HepG2 (cell line): ENCODE measurements at regions not wholly inside any gene's neighbourhood (a gene's known extent, or its start where the extent isn't known, plus 50 kb on each side); places are given as distances from the start of the nearest gene placed in this dataset.

Experiments used
- ATAC-seq: fragments of 200-7000 bp; cut with Tn5 transposase; 3 replicates; pipeline ENCODE4 v1.9.1; 2020; ENCODE audit warnings: mild to moderate bottlenecking, moderate library complexity
- BruUV-seq: library from RNA; stranded (reverse); fragments of 400-500 nt; replicated peaks from 2 replicates; lab custom pipeline; 2021; lab: Mats Ljungman, UMichigan
- CTCF ChIA-PET: fragments of 300-600 bp; formaldehyde crosslinking; extraction: SDS; loops from one replicate; lab custom pipeline; 2021; ENCODE audit warnings: low total read pairs, inconsistent platforms, low intra/inter-chr PET ratio; lab: Yijun Ruan, JAX
- POLR2A ChIA-PET: fragments of 350-600 bp; sonication (Branson Sonifier 250); formaldehyde crosslinking; loops from one replicate; lab custom pipeline; 2020; ENCODE audit warnings: antibody characterized with exemption, inconsistent platforms; lab: Yijun Ruan, JAX
- DNase-seq: peaks from one replicate; pipeline ENCODE4 v3.0.0-alpha.2; 2015; ENCODE audit warnings: low spot score
- FAIRE-seq: peaks from 3 replicates; lab custom pipeline; 2011; peaks lifted over from hg19 to GRCh38; lab: Jason Lieb, UNC
- H2AFZ ChIP-seq: one replicate; pipeline ENCODE4 v1.6.1; 2011; ENCODE audit warnings: low read length, inconsistent platforms
- H3K27ac ChIP-seq: fragments of 300-600 bp; 3 replicates; pipeline ENCODE4 v1.8.0; 2011; ENCODE audit warnings: mixed run types, mild to moderate bottlenecking, mixed read lengths, low read length, inconsistent platforms; ENCODE audit not compliant: insufficient read depth; ENCODE audit errors: extremely low read length
- H3K27me3 ChIP-seq, 2 experiments: fragments of 200-600 bp in 1 of 2; 2 replicates in 1 of 2; 3 replicates in 1 of 2; pipeline versions ENCODE4 v1.6.0 to v1.8.0; 2011; ENCODE audit warnings: low read length in 2 of 2, mild to moderate bottlenecking in 2 of 2, moderate library complexity in 2 of 2, inconsistent platforms in 1 of 2; ENCODE audit not compliant: insufficient read depth in 2 of 2, control insufficient read depth in 1 of 2
- H3K36me3 ChIP-seq, 2 experiments: fragments of 200-600 bp in 1 of 2; replicated peaks in 1 of 2; 2 replicates in 1 of 2; 3 replicates in 1 of 2; pipeline versions ENCODE4 v1.5.1 to v1.8.0; 2011; ENCODE audit warnings: low read length in 2 of 2, inconsistent platforms in 1 of 2; ENCODE audit not compliant: insufficient read depth in 2 of 2, control insufficient read depth in 1 of 2
- H3K4me1 ChIP-seq: 2 replicates; pipeline ENCODE4 v1.5.1; 2012; ENCODE audit warnings: low read length, inconsistent platforms; ENCODE audit not compliant: insufficient read depth
- H3K4me2 ChIP-seq: 2 replicates; pipeline ENCODE4 v1.6.0; 2011; ENCODE audit warnings: low read depth, low read length, inconsistent platforms
- H3K4me3 ChIP-seq, 3 experiments: fragments of 200-600 bp in 1 of 3; sonication (generic), shearing (Covaris generic) in 1 of 3; replicated peaks in 1 of 3; 2 replicates each; pipeline ENCODE4 v1.5.1; 2011 to 2016; ENCODE audit warnings: low read length in 3 of 3, inconsistent platforms in 2 of 3, low read depth in 2 of 3, mild to moderate bottlenecking in 2 of 3, control low read depth in 1 of 3, mixed read lengths in 1 of 3; ENCODE audit not compliant: insufficient read depth in 1 of 3
- H3K79me2 ChIP-seq: one replicate; pipeline ENCODE4 v1.6.1; 2011; ENCODE audit warnings: low read length, inconsistent platforms; ENCODE audit not compliant: insufficient read depth
- H3K9ac ChIP-seq: 2 replicates; pipeline ENCODE4 v1.6.0; 2011; ENCODE audit warnings: mild to moderate bottlenecking, low read depth, low read length, inconsistent platforms; ENCODE audit not compliant: insufficient read depth
- H3K9me3 ChIP-seq: 2 replicates; pipeline ENCODE4 v1.5.1; 2012; ENCODE audit warnings: mild to moderate bottlenecking, low read length
- H4K20me1 ChIP-seq: 2 replicates; pipeline ENCODE4 v1.6.0; 2011; ENCODE audit warnings: inconsistent platforms, mild to moderate bottlenecking, low read length, moderate library complexity; ENCODE audit not compliant: insufficient read depth
- ATF4 ChIP-seq, 2 experiments: fragments of 450-650 bp in 1 of 2; sonication (generic) in 1 of 2; formaldehyde crosslinking; IDR thresholded peaks; 2 replicates each; pipeline versions ENCODE4 v1.5.0 to v1.8.0; 2020 to 2022; ENCODE audit warnings: mild to moderate bottlenecking in 1 of 2, missing genetic modification reagents in 1 of 2
- FOXK2 ChIP-seq: fragments of 450-650 bp; IDR thresholded peaks from 2 replicates; pipeline ENCODE4 v1.6.1; 2016
- KMT2B ChIP-seq: IDR thresholded peaks from 2 replicates; pipeline ENCODE4 v1.6.1; 2016; ENCODE audit warnings: missing genetic modification reagents, missing compliant biosample characterization
- MBD4 ChIP-seq: IDR thresholded peaks from 2 replicates; pipeline ENCODE4 v1.6.1; 2012; ENCODE audit warnings: low read length, inconsistent platforms, borderline replicate concordance
- MED13 ChIP-seq: sonication (generic); formaldehyde crosslinking; IDR thresholded peaks from 2 replicates; pipeline ENCODE4 v1.5.0; 2020; ENCODE audit warnings: missing genetic modification reagents
- MXI1 ChIP-seq: IDR thresholded peaks from 3 replicates; pipeline ENCODE4 v1.6.1; 2012; ENCODE audit warnings: low read depth, low read length, inconsistent platforms, borderline replicate concordance
- NCOR1 ChIP-seq: fragments of 200-600 bp; sonication (generic); IDR thresholded peaks from 2 replicates; pipeline ENCODE4 v1.7.0; 2017; ENCODE audit warnings: antibody characterized with exemption, low read length, borderline replicate concordance
- NFE2L2 ChIP-seq: fragments of 150-350 bp; IDR thresholded peaks from 2 replicates; pipeline ENCODE4 v1.6.1; 2014; ENCODE audit warnings: low read length
- PLRG1 ChIP-seq: fragments of 450-650 bp; conservative IDR thresholded peaks from 2 replicates; pipeline ENCODE4 v1.6.1; 2016
- SRSF9 ChIP-seq: fragments of 200-400 bp; formaldehyde crosslinking; IDR thresholded peaks from 2 replicates; pipeline ENCODE4 v1.6.1; 2018; ENCODE audit warnings: borderline replicate concordance, mild to moderate bottlenecking, low read depth, low read length; ENCODE audit not compliant: insufficient read depth, poor library complexity, severe bottlenecking
- STAT6 ChIP-seq: sonication (generic); formaldehyde crosslinking; IDR thresholded peaks from 2 replicates; pipeline ENCODE4 v1.4.0; 2020; ENCODE audit warnings: missing genetic modification reagents, mild to moderate bottlenecking, borderline replicate concordance
- TAF15 ChIP-seq: fragments of 200-400 bp; formaldehyde crosslinking; IDR thresholded peaks from one replicate; pipeline ENCODE4 v1.6.1; 2018; ENCODE audit warnings: mild to moderate bottlenecking, low read depth, low read length; ENCODE audit not compliant: poor library complexity, severe bottlenecking
- YY1 ChIP-seq: IDR thresholded peaks from 2 replicates; pipeline ENCODE4 v1.6.1; 2011; ENCODE audit warnings: low read length, low read depth, moderate library complexity, mild to moderate bottlenecking; ENCODE audit not compliant: insufficient read depth, insufficient replicate concordance
- ZNF432 ChIP-seq: sonication (generic); formaldehyde crosslinking; IDR thresholded peaks from 2 replicates; pipeline ENCODE4 v1.5.0; 2020; ENCODE audit warnings: missing genetic modification reagents, mild to moderate bottlenecking, borderline replicate concordance
- ZNF589 ChIP-seq: sonication (generic); formaldehyde crosslinking; conservative IDR thresholded peaks from 2 replicates; pipeline ENCODE4 v1.8.0; 2022; ENCODE audit warnings: mild to moderate bottlenecking, moderate library complexity, missing genetic modification reagents
- ZNF781 ChIP-seq: sonication (generic); formaldehyde crosslinking; IDR thresholded peaks from 2 replicates; pipeline ENCODE4 v1.5.1; 2020; ENCODE audit warnings: borderline replicate concordance, mild to moderate bottlenecking, missing genetic modification reagents; ENCODE audit errors: not compliant biosample characterization
- ZNF883 ChIP-seq: sonication (generic); formaldehyde crosslinking; IDR thresholded peaks from 2 replicates; pipeline ENCODE4 v1.5.1; 2020; ENCODE audit warnings: mild to moderate bottlenecking, missing genetic modification reagents; ENCODE audit errors: not compliant biosample characterization
- WGBS: methylation state at CpG from one replicate; pipeline ENCODE4 v1.1.6; 2017; ENCODE audit warnings: low lambda C conversion rate; 5-methylcytosine and 5-hydroxymethylcytosine counted together
- in situ Hi-C: cut with HindIII; loops from 2 replicates; pipeline ENCODE4 v1.10.0; 2017; ENCODE audit warnings: low pct_unique_long_range_greater_than_20kb; ENCODE audit not compliant: extremely low pct_ligation_motif_present
- intact Hi-C: fragments of 100-400 bp; cut with micrococcal nuclease; formaldehyde crosslinking; loops from one replicate; pipeline ENCODE4 v1.10.0; 2022; ENCODE audit not compliant: unreplicated experiment
- TF ChIP-seq, protein P1 (sequence below): sonication (generic); formaldehyde crosslinking; IDR thresholded peaks from 2 replicates; pipeline ENCODE4 v1.8.1; 2022; ENCODE audit warnings: mild to moderate bottlenecking, missing genetic modification reagents

- ChIA-PET POLR2A (no interaction called here), CTCF (no interaction called here)
- no peak overlapping the region for H3K4me2 ChIP-seq
Measured at GRCh38 chr4:123790681-123791080, 394.1 kb downstream of the SPRY1 start.

GRCh38 chr4:123802082-123802645 is 405.6 kb downstream of the SPRY1 start:
- Histone ChIP-seq H2AFZ (no peak overlapping the region), H3K27ac (no peak overlapping the region), H3K79me2 (no peaks in the 10 kb centered on the region), H3K9me3 (no peaks in the 10 kb centered on the region), H4K20me1 (no peaks in the 10 kb centered on the region), H3K4me2 (no peak overlapping the region), H3K27me3 (no peaks in the 10 kb centered on the region), H3K9ac (no peak overlapping the region), H3K36me3 (no peaks in the 10 kb centered on the region), H3K4me1 (peaks cover 8% of the 10 kb centered on the region), H3K4me3 (no peak overlapping the region)
- intact Hi-C loops = no loop called here
- no peak for DNase-seq
- POLR2A ChIA-PET = no interaction called here
- CTCF ChIA-PET = no interaction called here
- ATAC-seq = no peak
- 83% methylated on average over 4 of the region's 4 CpGs for WGBS
- in situ Hi-C loops = no loop called here
- no TSS peak for BruUV-seq
- FAIRE-seq = no peak
- TF ChIP-seq ZNF781 (no peak), ZNF883 (CRISPR knock-in tag) (no peak), TAF15 (no peak), NCOR1 (no peak), ZNF432 (no peak), KMT2B (CRISPR knock-in tag) (no peak), STAT6 (no peak), MED13 (CRISPR knock-in tag) (no peak), ATF4 (CRISPR knock-in tag; IDR thresholded peaks at IDR 0.05) (no peak)

More at GRCh38 chr4:123790681-123791080, 394.1 kb downstream of the SPRY1 start:
- TF ChIP-seq MXI1 = no peak
- TF ChIP-seq, protein P1, sequence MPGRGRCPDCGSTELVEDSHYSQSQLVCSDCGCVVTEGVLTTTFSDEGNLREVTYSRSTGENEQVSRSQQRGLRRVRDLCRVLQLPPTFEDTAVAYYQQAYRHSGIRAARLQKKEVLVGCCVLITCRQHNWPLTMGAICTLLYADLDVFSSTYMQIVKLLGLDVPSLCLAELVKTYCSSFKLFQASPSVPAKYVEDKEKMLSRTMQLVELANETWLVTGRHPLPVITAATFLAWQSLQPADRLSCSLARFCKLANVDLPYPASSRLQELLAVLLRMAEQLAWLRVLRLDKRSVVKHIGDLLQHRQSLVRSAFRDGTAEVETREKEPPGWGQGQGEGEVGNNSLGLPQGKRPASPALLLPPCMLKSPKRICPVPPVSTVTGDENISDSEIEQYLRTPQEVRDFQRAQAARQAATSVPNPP (CRISPR knock-in tag) = no peak
- no peak for TF ChIP-seq MBD4
- no peak for TF ChIP-seq NFE2L2
- TF ChIP-seq ZNF589 (CRISPR knock-in tag) = no peak
- no peak for TF ChIP-seq YY1
- no peak for TF ChIP-seq PLRG1
- no peak for TF ChIP-seq SRSF9
- TF ChIP-seq FOXK2 = no peak
- H4K20me1 ChIP-seq = no peaks in the 10 kb centered on the region
- H3K9ac ChIP-seq = no peak overlapping the region
- ATAC-seq = no peak
- H3K27me3 ChIP-seq = no peaks in the 10 kb centered on the region; a peak in 1 of 5 replicates
- H3K4me1 ChIP-seq = 0 out of 2 replicates have a peak, but pooled peaks cover 8% of the 10 kb centered on the region
- 38% methylated on average over 1 of the region's 1 CpG for WGBS
- H3K79me2 ChIP-seq = no peaks in the 10 kb centered on the region
- no peaks in the 10 kb centered on the region for H3K9me3 ChIP-seq
- intact Hi-C loops = no loop called here
- no peaks in the 10 kb centered on the region for H3K36me3 ChIP-seq
- H2AFZ ChIP-seq = no peak overlapping the region
- no TSS peak for BruUV-seq
- no peak for FAIRE-seq
- DNase-seq = no peak
- H3K4me3 ChIP-seq = no peak overlapping the region
- no peak overlapping the region for H3K27ac ChIP-seq
- in situ Hi-C loops = no loop called here
